Mesenchymal stem cell (in vitro differentiated cells and primary cell): ENCODE measurements at regions not wholly inside any gene's neighbourhood (a gene's known extent, or its start where the extent isn't known, plus 50 kb on each side); places are given as distances from the start of the nearest gene placed in this dataset.

Source experiments
- DNase-seq: peaks from one replicate; pipeline ENCODE4 v3.0.0-alpha.2; 2013
- H2AFZ ChIP-seq: one replicate; pipeline ENCODE4 v1.6.1; 2013; ENCODE audit warnings: low read depth, mild to moderate bottlenecking, control low read depth, inconsistent platforms, low read length, moderate library complexity
- H2AK5ac ChIP-seq: 2 replicates; pipeline ENCODE4 v1.6.1; 2013; ENCODE audit warnings: low read length, moderate library complexity, mild to moderate bottlenecking, inconsistent platforms; ENCODE audit not compliant: severe bottlenecking
- H2BK120ac ChIP-seq: one replicate; pipeline ENCODE4 v1.6.1; 2013; ENCODE audit warnings: low read depth, mild to moderate bottlenecking, inconsistent platforms, low read length, moderate library complexity
- H2BK12ac ChIP-seq, 2 experiments: one replicate each; pipeline ENCODE4 v1.6.1; 2013; ENCODE audit warnings: inconsistent platforms in 2 of 2, low read length in 2 of 2, mild to moderate bottlenecking in 2 of 2, moderate library complexity in 2 of 2, control low read depth in 1 of 2
- H2BK15ac ChIP-seq: one replicate; pipeline ENCODE4 v1.6.1; 2013; ENCODE audit warnings: mild to moderate bottlenecking, low read depth, inconsistent platforms; ENCODE audit not compliant: poor library complexity, severe bottlenecking
- H2BK5ac ChIP-seq: 2 replicates; pipeline ENCODE4 v1.6.1; 2013; ENCODE audit warnings: low read depth, mild to moderate bottlenecking, low read length, control low read depth, inconsistent platforms; ENCODE audit not compliant: poor library complexity, severe bottlenecking
- H3K14ac ChIP-seq, 2 experiments: one replicate each; pipeline ENCODE4 v1.6.1; 2013; ENCODE audit warnings: inconsistent platforms in 2 of 2, low read length in 2 of 2, control low read depth in 1 of 2, mild to moderate bottlenecking in 1 of 2, moderate library complexity in 1 of 2
- H3K18ac ChIP-seq, 2 experiments: one replicate each; pipeline ENCODE4 v1.6.1; 2013; ENCODE audit warnings: inconsistent platforms in 2 of 2, low read length in 2 of 2, control low read depth in 1 of 2, low read depth in 1 of 2, mild to moderate bottlenecking in 1 of 2
- H3K23ac ChIP-seq, 2 experiments: one replicate each; pipeline ENCODE4 v1.6.1; 2013; ENCODE audit warnings: inconsistent platforms in 2 of 2, low read length in 2 of 2, mild to moderate bottlenecking in 2 of 2, moderate library complexity in 2 of 2, control low read depth in 1 of 2
- H3K27ac ChIP-seq: 2 replicates; pipeline ENCODE4 v1.5.1; 2013; ENCODE audit warnings: mild to moderate bottlenecking, moderate library complexity, low read length, control low read depth, inconsistent platforms; ENCODE audit not compliant: poor library complexity, severe bottlenecking
- H3K27me3 ChIP-seq, 2 experiments: 2 replicates each; pipeline versions ENCODE4 v1.6.1 to v1.7.0; 2013; ENCODE audit warnings: low read length in 2 of 2, mild to moderate bottlenecking in 2 of 2, moderate library complexity in 2 of 2, control low read depth in 1 of 2, inconsistent platforms in 1 of 2; ENCODE audit not compliant: control insufficient read depth in 1 of 2, insufficient read depth in 1 of 2
- H3K36me3 ChIP-seq, 2 experiments: 2 replicates each; pipeline versions ENCODE4 v1.6.1 to v1.7.0; 2013; ENCODE audit warnings: low read length in 2 of 2, control low read depth in 1 of 2, inconsistent platforms in 1 of 2, low read depth in 1 of 2, mild to moderate bottlenecking in 1 of 2; ENCODE audit not compliant: insufficient read depth in 2 of 2, control insufficient read depth in 1 of 2
- H3K4ac ChIP-seq, 2 experiments: one replicate each; pipeline ENCODE4 v1.6.1; 2013; ENCODE audit warnings: inconsistent platforms in 2 of 2, low read length in 2 of 2, mild to moderate bottlenecking in 2 of 2, moderate library complexity in 2 of 2, control low read depth in 1 of 2, low read depth in 1 of 2
- H3K4me1 ChIP-seq: 2 replicates; pipeline ENCODE4 v1.6.1; 2013; ENCODE audit warnings: low read depth, low read length, control low read depth; ENCODE audit not compliant: control insufficient read depth, insufficient read depth
- H3K4me2 ChIP-seq: 2 replicates; pipeline ENCODE4 v1.6.1; 2013; ENCODE audit warnings: low read length, mild to moderate bottlenecking, inconsistent platforms; ENCODE audit not compliant: poor library complexity, severe bottlenecking
- H3K4me3 ChIP-seq, 2 experiments: 2 replicates each; pipeline versions ENCODE4 v1.5.1 to v1.7.0; 2013; ENCODE audit warnings: low read length in 2 of 2, mild to moderate bottlenecking in 2 of 2, control low read depth in 1 of 2, low read depth in 1 of 2; ENCODE audit not compliant: insufficient read depth in 1 of 2
- H3K79me1 ChIP-seq: replicated peaks from 2 replicates; pipeline ENCODE4 v1.6.1; 2013; ENCODE audit warnings: mild to moderate bottlenecking, control low read depth, low read length, inconsistent platforms; ENCODE audit not compliant: poor library complexity, severe bottlenecking
- H3K9ac ChIP-seq: 2 replicates; pipeline ENCODE4 v1.7.0; 2013; ENCODE audit warnings: mild to moderate bottlenecking, low read length, moderate library complexity
- H3K9me3 ChIP-seq: 2 replicates; pipeline ENCODE4 v1.7.0; 2013; ENCODE audit warnings: mild to moderate bottlenecking, low read length; ENCODE audit not compliant: control insufficient read depth
- H4K8ac ChIP-seq: one replicate; pipeline ENCODE4 v1.6.1; 2013; ENCODE audit warnings: inconsistent platforms, mild to moderate bottlenecking, low read length, moderate library complexity
- H4K91ac ChIP-seq: one replicate; pipeline ENCODE4 v1.6.1; 2013; ENCODE audit warnings: mild to moderate bottlenecking, low read length, inconsistent platforms
- WGBS: methylation state at CpG from one replicate; pipeline ENCODE4 v1.1.7; 2013; ENCODE audit warnings: mixed read lengths; 5-methylcytosine and 5-hydroxymethylcytosine counted together

- Histone ChIP-seq H3K4ac (no peak overlapping the region), H4K8ac (no peak overlapping the region), H2AFZ (no peak overlapping the region), H3K18ac (no peak overlapping the region), H2BK120ac (no peak overlapping the region), H3K4me2 (no peak overlapping the region), H3K9me3 (no peaks in the 10 kb centered on the region), H3K23ac (no peak overlapping the region), H3K79me1 (no peaks in the 10 kb centered on the region), H2BK5ac (no peak overlapping the region), H2BK15ac (no peak overlapping the region), H3K27me3 (no peaks in the 10 kb centered on the region), H3K9ac (peak overlapping the region; percentile 72), H2BK12ac (no peak overlapping the region), H4K91ac (no peak overlapping the region), H2AK5ac (no peak overlapping the region), H3K4me3 (no peak overlapping the region), H3K14ac (no peak overlapping the region), H3K36me3 (no peaks in the 10 kb centered on the region), H3K4me1 (no peaks in the 10 kb centered on the region), H3K27ac (no peak overlapping the region)
- peak; percentile 71 for DNase-seq
- 19% methylated on average over 5 of the region's 8 CpGs for WGBS
Observed at GRCh38 chr7:22001345-22002004, 55.8 kb upstream of the CDCA7L start.

DNA sequence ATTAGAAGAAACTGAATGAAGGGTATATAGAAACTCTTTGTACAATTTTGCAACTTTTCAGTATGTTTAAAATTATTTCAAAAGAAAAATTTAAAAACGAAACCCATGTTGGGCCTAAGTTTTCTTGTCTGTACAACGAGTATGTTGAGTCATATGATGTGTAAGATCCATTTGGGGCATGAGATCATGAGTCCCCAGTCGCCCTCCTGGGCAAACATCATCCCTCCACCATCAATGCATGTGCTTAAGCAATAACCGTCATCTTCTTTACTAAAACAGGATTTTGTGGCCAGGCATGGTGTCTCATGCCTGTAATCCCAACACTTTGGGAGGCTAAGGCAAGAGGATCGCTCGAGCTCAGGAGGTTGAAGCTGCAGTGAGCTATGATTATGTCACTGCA lies 54.2 kb upstream of the CDCA7L start:
- Histone ChIP-seq H3K14ac (no peak overlapping the region), H3K4ac (no peak overlapping the region), H4K91ac (no peak overlapping the region), H2AFZ (no peak overlapping the region), H2BK15ac (no peak overlapping the region), H2BK12ac (no peak overlapping the region), H2BK120ac (no peak overlapping the region), H3K79me1 (no peaks in the 10 kb centered on the region), H3K4me2 (no peak overlapping the region), H3K27me3 (no peaks in the 10 kb centered on the region), H4K8ac (no peak overlapping the region), H2BK5ac (no peak overlapping the region), H3K27ac (no peak overlapping the region), H3K9me3 (no peaks in the 10 kb centered on the region), H2AK5ac (no peak overlapping the region), H3K36me3 (no peaks in the 10 kb centered on the region), H3K18ac (no peak overlapping the region), H3K23ac (no peak overlapping the region), H3K4me1 (no peaks in the 10 kb centered on the region), H3K4me3 (no peak overlapping the region), H3K9ac (no peak overlapping the region)
- WGBS = 87% methylated on average over 5 of the region's 6 CpGs
- peak; percentile 11 for DNase-seq

GRCh38 chr7:21996641-21997040 lies 50.9 kb upstream of the CDCA7L start:
- H3K9me3 ChIP-seq = no peaks in the 10 kb centered on the region
- H2BK12ac ChIP-seq = no peak overlapping the region
- H4K8ac ChIP-seq = no peak overlapping the region
- no peak overlapping the region for H4K91ac ChIP-seq
- H2AFZ ChIP-seq = no peak overlapping the region
- no peak overlapping the region for H2BK5ac ChIP-seq
- H2AK5ac ChIP-seq = no peak overlapping the region
- no peak overlapping the region for H3K4me3 ChIP-seq
- no peak overlapping the region for H2BK120ac ChIP-seq
- no peak for DNase-seq
- H3K79me1 ChIP-seq = no peaks in the 10 kb centered on the region
- no peak overlapping the region for H3K4me2 ChIP-seq
- no peak overlapping the region for H3K18ac ChIP-seq
- WGBS = 60% methylated on average over 1 of the region's 1 CpG
- H2BK15ac ChIP-seq = no peak overlapping the region
- no peak overlapping the region for H3K23ac ChIP-seq
- no peaks in the 10 kb centered on the region for H3K27me3 ChIP-seq
- no peak overlapping the region for H3K4ac ChIP-seq
- H3K36me3 ChIP-seq = no peaks in the 10 kb centered on the region
- no peaks in the 10 kb centered on the region for H3K4me1 ChIP-seq
- no peak overlapping the region for H3K14ac ChIP-seq
- H3K9ac ChIP-seq = no peak overlapping the region
- no peak overlapping the region for H3K27ac ChIP-seq
